ENCODE measurements at regions not wholly inside any gene's neighbourhood (a gene's known extent, or its start where the extent isn't known, plus 50 kb on each side); places are given as distances from the start of the nearest gene placed in this dataset.

DNA sequence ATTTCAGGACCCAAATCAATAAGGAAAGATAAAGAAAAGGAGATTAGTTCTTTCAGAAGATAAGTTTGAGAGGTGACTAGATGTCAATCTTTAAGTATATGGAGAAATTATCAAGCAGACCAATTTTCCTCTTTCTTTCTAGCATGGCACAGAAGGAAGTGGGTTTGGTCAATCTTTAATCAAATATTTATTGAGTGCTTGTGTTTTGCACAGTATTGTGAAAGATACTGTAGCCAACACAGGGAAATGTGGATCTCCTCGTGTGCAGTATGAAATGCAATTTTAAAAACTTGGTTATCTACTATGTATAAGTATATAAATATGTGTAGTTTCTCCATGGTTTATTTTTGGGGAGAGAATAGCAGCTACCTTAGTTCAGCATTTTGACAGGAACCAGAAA is 655.2 kb downstream of the RAPGEF2 start:
- no peak for TF ChIP-seq SALL2 (CRISPR knock-in tag; IDR thresholded peaks at IDR 0.05)
- TF ChIP-seq RAD21 (CRISPR knock-in tag; IDR thresholded peaks at IDR 0.05) = no peak
- TF ChIP-seq SRF (IDR thresholded peaks at IDR 0.05; ENCODE audit: low read depth, low read length) = no peak
- TF ChIP-seq DDIT3 (CRISPR knock-in tag; IDR thresholded peaks at IDR 0.05) = no peak
- TF ChIP-seq FOXA1 (IDR thresholded peaks at IDR 0.05) = no peak
- no peak for TF ChIP-seq FOXA1 (CRISPR knock-in tag; IDR thresholded peaks at IDR 0.05)
